SK-N-MC (cell line): ENCODE measurements at regions not wholly inside any gene's neighbourhood (a gene's known extent, or its start where the extent isn't known, plus 50 kb on each side); places are given as distances from the start of the nearest gene placed in this dataset.

Experiments
- EZH2 ChIP-seq: fragments of 200-600 bp; sonication (generic); IDR thresholded peaks from one replicate; pipeline ENCODE4 v1.6.1; 2017; ENCODE audit warnings: antibody characterized with exemption
- FOXP2 ChIP-seq: optimal IDR thresholded peaks from 2 replicates; pipeline ENCODE3; 2011; ENCODE audit warnings: mild to moderate bottlenecking, moderate library complexity; ENCODE audit not compliant: insufficient read depth; ENCODE audit errors: extremely low read length, control extremely low read depth
- POLR2AphosphoS5 ChIP-seq: IDR thresholded peaks from 2 replicates; pipeline ENCODE4 v1.6.1; 2012; ENCODE audit warnings: mild to moderate bottlenecking, low read depth, low read length, borderline replicate concordance

DNA sequence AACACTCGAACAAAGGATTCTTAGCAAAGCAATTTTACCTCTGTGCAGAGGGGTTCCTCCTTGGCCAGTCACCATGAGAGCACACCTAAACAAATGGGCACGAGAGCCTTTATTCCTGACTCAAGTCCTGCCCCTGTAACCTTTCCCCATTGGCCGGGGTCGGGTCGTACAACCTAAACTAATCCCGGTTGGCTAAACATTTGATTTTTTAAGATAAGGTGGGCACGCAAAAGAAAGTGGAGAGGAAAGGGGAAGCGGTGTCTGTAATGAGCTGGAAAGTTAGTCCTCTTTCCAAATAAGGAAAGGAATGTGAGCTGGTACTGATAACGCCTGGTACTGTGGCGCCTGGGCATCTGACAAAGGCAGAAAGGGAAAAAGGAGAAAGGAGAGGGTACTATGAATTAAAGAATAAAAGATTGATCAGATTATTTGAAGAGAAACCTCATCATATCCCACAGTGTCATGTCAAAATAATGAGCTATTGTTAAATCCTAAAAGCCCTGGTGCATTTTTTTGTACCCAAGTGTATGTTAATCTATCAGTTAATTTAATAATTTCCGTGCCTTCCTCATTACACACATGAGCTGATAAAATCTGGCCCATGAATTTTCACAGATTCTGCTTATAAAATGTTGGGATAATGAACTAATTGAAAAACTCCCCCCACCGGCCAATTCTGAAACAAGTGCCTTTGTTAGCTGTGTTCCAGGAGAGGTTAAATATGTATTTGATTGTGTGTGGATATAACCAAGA, 335.7 kb downstream of the RFC3 start:
- TF ChIP-seq POLR2AphosphoS5, result no peak
- no peak for TF ChIP-seq EZH2
- TF ChIP-seq FOXP2, result no peak
